PC-9 (cell line): ENCODE measurements at regions not wholly inside any gene's neighbourhood (a gene's known extent, or its start where the extent isn't known, plus 50 kb on each side); places are given as distances from the start of the nearest gene placed in this dataset.

ENCODE experiments used
- BruUV-seq: library from RNA; stranded (reverse); fragments of 400-500 nt; replicated peaks from 2 replicates; lab custom pipeline; 2021; lab: Mats Ljungman, UMichigan
- CTCF ChIA-PET: fragments of 300-600 bp; sonication (Branson Sonifier 250); formaldehyde crosslinking; loops from one replicate; lab custom pipeline; 2022; ENCODE audit warnings: antibody characterized with exemption; lab: Charles Lee
- POLR2A ChIA-PET: fragments of 300-600 bp; sonication (Branson Sonifier 250); formaldehyde crosslinking; loops from one replicate; lab custom pipeline; 2022; ENCODE audit warnings: antibody characterized with exemption; ENCODE audit not compliant: unreplicated experiment; lab: Charles Lee
- DNase-seq, 2 experiments: peaks; one replicate each; pipeline versions ENCODE4 v3.0.0 to v3.0.0-alpha.2; 2015 to 2022; ENCODE audit warnings: mixed read lengths in 1 of 2
- H2AFZ ChIP-seq: fragments of 200-600 bp; sonication (generic); 2 replicates; pipeline ENCODE4 v1.8.1; 2017; ENCODE audit warnings: antibody characterized with exemption
- H3F3A ChIP-seq: fragments of 200-600 bp; sonication (generic); 2 replicates; pipeline ENCODE4 v1.8.1; 2017; ENCODE audit warnings: antibody characterized with exemption, mild to moderate bottlenecking, low read depth; ENCODE audit not compliant: insufficient read depth
- H3K27ac ChIP-seq: fragments of 200-600 bp; sonication (generic); 2 replicates; pipeline ENCODE4 v1.6.1; 2016; ENCODE audit warnings: mixed run types
- H3K27me3 ChIP-seq: fragments of 200-600 bp; sonication (generic); 2 replicates; pipeline ENCODE4 v1.6.1; 2016; ENCODE audit warnings: low read depth, mixed run types; ENCODE audit not compliant: insufficient read depth
- H3K36me3 ChIP-seq: fragments of 200-600 bp; sonication (generic); 2 replicates; pipeline ENCODE4 v1.6.1; 2016; ENCODE audit warnings: low read depth, mixed run types
- H3K4me1 ChIP-seq: fragments of 200-600 bp; sonication (generic); replicated peaks from 2 replicates; pipeline ENCODE4 v1.6.1; 2016; ENCODE audit warnings: mixed run types; ENCODE audit not compliant: insufficient read depth
- H3K4me2 ChIP-seq: fragments of 200-600 bp; sonication (generic); 2 replicates; pipeline ENCODE4 v1.6.1; 2017; ENCODE audit warnings: mixed run types
- H3K4me3 ChIP-seq: fragments of 200-600 bp; sonication (generic); 2 replicates; pipeline ENCODE4 v1.6.1; 2016; ENCODE audit warnings: mixed run types
- H3K79me2 ChIP-seq: fragments of 200-600 bp; sonication (generic); 2 replicates; pipeline ENCODE4 v1.6.1; 2017; ENCODE audit warnings: low read depth, mixed run types
- H3K9me2 ChIP-seq: fragments of 200-600 bp; sonication (generic); 2 replicates; pipeline ENCODE4 v1.8.1; 2017; ENCODE audit warnings: mild to moderate bottlenecking; ENCODE audit not compliant: insufficient read depth
- H3K9me3 ChIP-seq: fragments of 200-600 bp; sonication (generic); 2 replicates; pipeline ENCODE4 v1.8.1; 2016; ENCODE audit warnings: low read depth; ENCODE audit not compliant: insufficient read depth
- H4K20me1 ChIP-seq: fragments of 200-600 bp; sonication (generic); 2 replicates; pipeline ENCODE4 v1.8.1; 2017; ENCODE audit not compliant: insufficient read depth
- CTCF ChIP-seq: fragments of 200-600 bp; sonication (generic); conservative IDR thresholded peaks from 2 replicates; pipeline ENCODE4 v1.6.1; 2017; ENCODE audit warnings: mixed run types, antibody characterized with exemption, mild to moderate bottlenecking, moderate library complexity
- EZH2 ChIP-seq: fragments of 200-600 bp; sonication (generic); IDR thresholded peaks from 2 replicates; pipeline ENCODE4 v1.8.0; 2017; ENCODE audit warnings: antibody characterized with exemption, low read depth
- intact Hi-C: fragments of 100-400 bp; cut with micrococcal nuclease; formaldehyde crosslinking; loops from one replicate; pipeline ENCODE4 v1.10.0; 2022; ENCODE audit not compliant: unreplicated experiment

- BruUV-seq: no TSS peak
- H3K4me2 ChIP-seq: no peak overlapping the region
- POLR2A ChIA-PET: no interaction called here
Measured at GRCh38 chr3:147886879-147887278, 477.7 kb downstream of the ZIC1 start.

GRCh38 chr3:147887797-147888196 lies 478.6 kb downstream of the ZIC1 start:
- H3K4me1 ChIP-seq: no peaks in the 10 kb centered on the region
- H3K9me3 ChIP-seq: no peaks in the 10 kb centered on the region
- CTCF ChIA-PET: interaction anchor here (0.6 kb wide), 1 partner anchor 467 kb away, joined by 4 read pairs; no protein-coding TSS in a partner anchor
- no peaks in the 10 kb centered on the region for H3K79me2 ChIP-seq
- no peaks in the 10 kb centered on the region for H3F3A ChIP-seq
- POLR2A ChIA-PET: no interaction called here
- no peaks in the 10 kb centered on the region for H3K36me3 ChIP-seq
- intact Hi-C loops: no loop called here
- no peaks in the 10 kb centered on the region for H3K27me3 ChIP-seq
- H3K4me2 ChIP-seq: no peak overlapping the region
- no peak for DNase-seq
- H2AFZ ChIP-seq: no peak overlapping the region
- H3K4me3 ChIP-seq: no peak overlapping the region
- H4K20me1 ChIP-seq: no peaks in the 10 kb centered on the region
- BruUV-seq: no TSS peak
- H3K27ac ChIP-seq: no peak overlapping the region
- no peaks in the 10 kb centered on the region for H3K9me2 ChIP-seq
- TF ChIP-seq EZH2: no peak
- no peak for TF ChIP-seq CTCF

More at GRCh38 chr3:147886879-147887278, 477.7 kb downstream of the ZIC1 start:
- no peak overlapping the region for H3K27ac ChIP-seq
- no peaks in the 10 kb centered on the region for H3K4me1 ChIP-seq
- CTCF ChIA-PET: no interaction called here
- intact Hi-C loops: no loop called here
- H3K9me3 ChIP-seq: no peaks in the 10 kb centered on the region
- no peak overlapping the region for H3K4me3 ChIP-seq
- H3K27me3 ChIP-seq: no peaks in the 10 kb centered on the region
- DNase-seq: no peak
- H2AFZ ChIP-seq: no peak overlapping the region
- H4K20me1 ChIP-seq: no peaks in the 10 kb centered on the region
- H3K9me2 ChIP-seq: no peaks in the 10 kb centered on the region
- no peak for TF ChIP-seq EZH2
- no peak for TF ChIP-seq CTCF
- H3K79me2 ChIP-seq: no peaks in the 10 kb centered on the region
- H3K36me3 ChIP-seq: no peaks in the 10 kb centered on the region
- no peaks in the 10 kb centered on the region for H3F3A ChIP-seq

DNA sequence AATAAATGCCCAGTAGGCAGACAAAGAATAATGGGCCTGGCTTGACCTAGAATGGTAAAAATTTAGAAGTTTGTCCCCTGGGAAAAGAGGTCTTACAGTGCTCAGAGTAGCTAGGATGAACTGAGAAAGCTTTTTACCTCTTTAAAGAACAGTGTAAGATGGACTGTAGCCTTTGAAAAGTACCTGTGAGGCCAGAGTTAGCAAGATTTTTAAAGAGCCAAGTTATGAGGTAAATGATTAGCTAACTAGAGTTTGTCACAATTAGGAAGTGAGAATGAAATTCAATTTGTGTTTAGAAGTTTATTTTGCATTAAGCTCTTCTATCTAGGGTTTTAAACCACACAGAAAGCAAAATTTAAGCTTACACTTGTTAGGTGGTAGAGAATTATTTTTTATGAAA lies 480.9 kb downstream of the ZIC1 start:
- intact Hi-C loops: no loop called here
- no TSS peak for BruUV-seq

More for the DNA sequence above, 480.9 kb downstream of the ZIC1 start:
- DNase-seq: no peak
- ChIA-PET CTCF (no interaction called here), POLR2A (no interaction called here)
- Histone ChIP-seq H3F3A (no peaks in the 10 kb centered on the region), H3K4me2 (no peak overlapping the region), H3K4me1 (no peaks in the 10 kb centered on the region), H3K27ac (no peak overlapping the region), H4K20me1 (no peaks in the 10 kb centered on the region), H3K9me2 (no peaks in the 10 kb centered on the region), H2AFZ (no peak overlapping the region), H3K36me3 (no peaks in the 10 kb centered on the region), H3K79me2 (no peaks in the 10 kb centered on the region), H3K9me3 (no peaks in the 10 kb centered on the region), H3K27me3 (no peaks in the 10 kb centered on the region), H3K4me3 (no peak overlapping the region)
- TF ChIP-seq CTCF: no peak
- TF ChIP-seq EZH2: no peak
